ENCODE measurements at regions not wholly inside any gene's neighbourhood (a gene's known extent, or its start where the extent isn't known, plus 50 kb on each side); places are given as distances from the start of the nearest gene placed in this dataset.

DNA sequence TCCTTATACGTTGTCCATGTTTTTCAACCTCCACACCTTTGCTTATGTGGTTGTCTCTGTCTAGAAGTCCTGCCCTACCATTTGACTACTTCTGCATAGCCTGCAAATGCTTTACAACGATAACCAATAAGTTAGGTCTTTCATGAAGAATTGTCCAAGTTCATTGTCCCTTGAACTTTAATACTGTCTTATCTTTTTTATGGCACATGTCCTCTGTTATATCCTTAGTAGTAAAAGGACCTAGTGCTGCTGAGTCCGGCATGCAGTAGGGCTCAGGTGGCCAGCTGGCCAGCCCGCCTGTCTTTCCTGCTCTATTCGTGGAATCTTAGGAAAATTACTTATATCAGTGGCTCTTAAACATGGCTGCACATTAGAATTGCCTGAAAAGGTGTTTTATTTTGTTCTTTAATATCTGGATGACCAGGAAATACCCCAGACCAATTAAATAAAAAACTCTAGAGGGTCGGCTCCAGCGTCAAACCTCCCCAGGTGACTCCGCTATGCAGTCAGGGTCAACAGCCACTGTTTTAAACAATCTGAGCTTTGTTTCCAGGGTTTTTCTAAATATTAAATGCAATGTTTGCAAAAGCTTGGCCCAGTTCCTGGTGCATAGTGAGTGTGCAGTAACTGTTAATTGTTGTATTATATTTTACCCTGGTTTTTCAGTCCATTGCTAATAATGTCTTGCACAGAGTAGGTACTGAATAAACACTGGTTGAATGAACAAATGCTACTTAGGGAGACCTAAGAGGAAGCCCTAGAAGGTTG lies 64.6 kb upstream of the SESN3 start:
- Histone ChIP-seq H3K4me1 (no peaks in the 10 kb centered on the region), H3K36me3 (ENCODE audit: insufficient read depth in 1 of 2, low read depth in 1 of 2) (no peaks in the 10 kb centered on the region), H3K27ac (no peak overlapping the region), H3K27me3 (ENCODE audit: insufficient read depth in 3 of 3, low read length in 2 of 3) (peaks cover 0 to 2% (median 0%) of the 10 kb centered on the region in 3 donors), H3K9me3 (no peaks in the 10 kb centered on the region), H3K4me3 (no peak overlapping the region)
- DNase-seq (no peak), ATAC-seq (no peak)
- intact Hi-C loops (cut with DNase I): no loop called here
- TF ChIP-seq, protein P1, sequence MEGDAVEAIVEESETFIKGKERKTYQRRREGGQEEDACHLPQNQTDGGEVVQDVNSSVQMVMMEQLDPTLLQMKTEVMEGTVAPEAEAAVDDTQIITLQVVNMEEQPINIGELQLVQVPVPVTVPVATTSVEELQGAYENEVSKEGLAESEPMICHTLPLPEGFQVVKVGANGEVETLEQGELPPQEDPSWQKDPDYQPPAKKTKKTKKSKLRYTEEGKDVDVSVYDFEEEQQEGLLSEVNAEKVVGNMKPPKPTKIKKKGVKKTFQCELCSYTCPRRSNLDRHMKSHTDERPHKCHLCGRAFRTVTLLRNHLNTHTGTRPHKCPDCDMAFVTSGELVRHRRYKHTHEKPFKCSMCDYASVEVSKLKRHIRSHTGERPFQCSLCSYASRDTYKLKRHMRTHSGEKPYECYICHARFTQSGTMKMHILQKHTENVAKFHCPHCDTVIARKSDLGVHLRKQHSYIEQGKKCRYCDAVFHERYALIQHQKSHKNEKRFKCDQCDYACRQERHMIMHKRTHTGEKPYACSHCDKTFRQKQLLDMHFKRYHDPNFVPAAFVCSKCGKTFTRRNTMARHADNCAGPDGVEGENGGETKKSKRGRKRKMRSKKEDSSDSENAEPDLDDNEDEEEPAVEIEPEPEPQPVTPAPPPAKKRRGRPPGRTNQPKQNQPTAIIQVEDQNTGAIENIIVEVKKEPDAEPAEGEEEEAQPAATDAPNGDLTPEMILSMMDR (IDR thresholded peaks at IDR 0.05): no peak
- 92 to 93% (median 92%) methylated on average over 8 of the region's 8 CpGs for WGBS, 3 donors

GRCh38 chr11:95294701-95295100 lies 63.7 kb upstream of the SESN3 start:
- no peak overlapping the region for H3K27ac ChIP-seq
- WGBS, 3 donors: 93 to 96% (median 94%) methylated on average over 1 of the region's 1 CpG
- peaks cover 0 to 2% (median 0%) of the 10 kb centered on the region in 3 donors for H3K27me3 ChIP-seq (ENCODE audit: insufficient read depth in 3 of 3, low read length in 2 of 3)

DNA sequence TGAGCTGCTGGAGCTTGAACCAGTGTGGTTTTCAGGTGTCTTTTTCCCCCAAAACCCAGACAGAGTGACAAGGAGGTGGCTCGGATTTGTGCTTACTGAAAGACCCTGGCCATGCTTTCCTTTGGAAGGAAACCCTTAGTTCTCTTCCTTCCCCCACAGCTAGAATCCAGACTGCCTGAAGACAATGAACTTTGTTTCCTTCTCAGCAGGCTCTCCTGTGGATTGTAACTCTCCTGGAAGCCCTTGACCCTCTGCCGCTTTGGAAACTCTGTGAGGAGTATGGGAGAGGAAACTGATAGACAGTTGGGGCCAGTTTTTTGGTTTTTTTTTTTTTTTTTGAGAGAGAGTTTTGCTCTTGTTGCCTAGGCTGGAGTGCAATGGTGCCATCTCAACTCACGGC lies 62.1 kb upstream of the SESN3 start:
- TF ChIP-seq, protein P1 (IDR thresholded peaks at IDR 0.05): no peak
- intact Hi-C loops (cut with DNase I): no loop called here
- H3K36me3 ChIP-seq (ENCODE audit: insufficient read depth in 1 of 2, low read depth in 1 of 2): no peaks in the 10 kb centered on the region
- ATAC-seq (no peak), DNase-seq (no peak)
- H3K9me3 ChIP-seq: no peaks in the 10 kb centered on the region
- WGBS, 3 donors: 84 to 92% (median 85%) methylated on average over 3 of the region's 3 CpGs
- H3K4me1 ChIP-seq: no peaks in the 10 kb centered on the region
- peaks cover 0 to 2% (median 0%) of the 10 kb centered on the region in 3 donors for H3K27me3 ChIP-seq (ENCODE audit: insufficient read depth in 3 of 3, low read length in 2 of 3)
- H3K27ac ChIP-seq: no peak overlapping the region
- H3K4me3 ChIP-seq: no peak overlapping the region

More at GRCh38 chr11:95294701-95295100, 63.7 kb upstream of the SESN3 start:
- intact Hi-C loops (cut with DNase I): no loop called here
- no peaks in the 10 kb centered on the region for H3K9me3 ChIP-seq
- no peak for ATAC-seq
- H3K4me3 ChIP-seq: no peak overlapping the region
- TF ChIP-seq, protein P1 (IDR thresholded peaks at IDR 0.05): no peak
- no peaks in the 10 kb centered on the region for H3K36me3 ChIP-seq (ENCODE audit: insufficient read depth in 1 of 2, low read depth in 1 of 2)
- no peaks in the 10 kb centered on the region for H3K4me1 ChIP-seq
- DNase-seq: no peak

GRCh38 chr11:95291946-95292345 lies 60.9 kb upstream of the SESN3 start:
- WGBS, 3 donors: 76 to 81% (median 79%) methylated on average over 4 of the region's 4 CpGs
- ATAC-seq: no peak
- Histone ChIP-seq H3K27me3 (ENCODE audit: insufficient read depth in 3 of 3, low read length in 2 of 3) (peaks cover 0 to 2% (median 0%) of the 10 kb centered on the region in 3 donors), H3K4me1 (no peaks in the 10 kb centered on the region), H3K27ac (no peak overlapping the region), H3K9me3 (no peaks in the 10 kb centered on the region), H3K36me3 (ENCODE audit: insufficient read depth in 1 of 2, low read depth in 1 of 2) (no peaks in the 10 kb centered on the region), H3K4me3 (no peak overlapping the region)
- TF ChIP-seq, protein P1 (IDR thresholded peaks at IDR 0.05): no peak
- no peak for DNase-seq
- intact Hi-C loops (cut with DNase I): no loop called here
